Thoracic aorta (tissue), 2 donors: ENCODE measurements at regions not wholly inside any gene's neighbourhood (a gene's known extent, or its start where the extent isn't known, plus 50 kb on each side); places are given as distances from the start of the nearest gene placed in this dataset.
A peak's percentile ranks its signal among the peaks of the same experiment; 100 is the strongest.
"Not testable (repeated sequence)": the region's sequence is repeated elsewhere in the genome, so short reads cannot be mapped to it uniquely, and the experiment has no call there.

Experiments
- ATAC-seq: fragments of 150-250 bp; one replicate; pipeline ENCODE4 v1.8.0; 2017; ENCODE audit warnings: low read depth; ENCODE audit not compliant: insufficient number of reproducible peaks, low FRiP score
- DNase-seq: peaks from one replicate; pipeline ENCODE4 v3.0.0-alpha.2; 2020; ENCODE audit warnings: low spot score
- H3K27ac ChIP-seq, 2 donors: fragments of 200-600 bp; sonication (generic); 1 replicate in 1 of 2; 2 replicates in 1 of 2; pipeline ENCODE4 v1.5.1; 2016; ENCODE audit warnings: mild to moderate bottlenecking in 2 of 2, moderate library complexity in 2 of 2
- H3K27me3 ChIP-seq: fragments of 200-600 bp; sonication (generic); replicated peaks from 2 replicates; pipeline ENCODE4 v1.6.0; 2016; ENCODE audit warnings: mild to moderate bottlenecking; ENCODE audit not compliant: insufficient read depth
- H3K36me3 ChIP-seq: fragments of 200-600 bp; sonication (generic); one replicate; pipeline ENCODE4 v1.5.1; 2016
- H3K4me1 ChIP-seq, 2 donors: fragments of 200-600 bp; sonication (generic); 1 replicate in 1 of 2; 2 replicates in 1 of 2; pipeline versions ENCODE4 v1.5.1 to v1.6.0; 2016; ENCODE audit warnings: low read depth in 2 of 2, mild to moderate bottlenecking in 1 of 2; ENCODE audit not compliant: control insufficient read depth in 1 of 2
- H3K4me3 ChIP-seq: fragments of 200-600 bp; sonication (generic); 2 replicates; pipeline ENCODE4 v1.5.1; 2016; ENCODE audit warnings: mild to moderate bottlenecking
- H3K9me3 ChIP-seq: fragments of 200-600 bp; sonication (generic); 2 replicates; pipeline ENCODE4 v1.5.1; 2016
- TF ChIP-seq, protein P1 (sequence below): fragments of 200-600 bp; sonication (generic); IDR thresholded peaks from one replicate; pipeline ENCODE4 v1.5.1; 2019; ENCODE audit warnings: antibody characterized with exemption

DNA sequence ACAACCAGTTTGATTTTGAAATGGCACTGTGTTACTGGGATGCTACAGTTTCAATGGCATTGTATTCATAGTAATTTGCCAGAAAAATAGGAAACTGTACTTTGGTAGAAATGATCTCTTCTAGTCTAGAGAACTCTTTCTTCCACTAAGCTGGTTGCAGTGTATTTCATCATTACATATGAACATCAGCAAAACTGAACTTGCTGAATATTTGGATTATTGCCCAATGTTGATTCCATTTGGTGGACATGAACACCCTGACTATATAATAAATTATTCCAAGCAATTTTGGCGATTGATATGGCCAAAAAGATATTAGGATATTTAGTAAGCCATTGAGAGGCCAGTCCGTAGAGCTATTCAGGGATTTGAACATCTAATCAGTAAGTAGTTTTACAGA is 191.8 kb upstream of the CXorf66 start:
- ATAC-seq (no peak), DNase-seq (no peak)
- Histone ChIP-seq H3K9me3 (no peaks in the 10 kb centered on the region), H3K4me3 (no peak overlapping the region), H3K36me3 (no peaks in the 10 kb centered on the region), H3K4me1 (no peaks in the 10 kb centered on the region), H3K27ac (no peak overlapping the region), H3K27me3 (no peaks in the 10 kb centered on the region)
- TF ChIP-seq, protein P1, sequence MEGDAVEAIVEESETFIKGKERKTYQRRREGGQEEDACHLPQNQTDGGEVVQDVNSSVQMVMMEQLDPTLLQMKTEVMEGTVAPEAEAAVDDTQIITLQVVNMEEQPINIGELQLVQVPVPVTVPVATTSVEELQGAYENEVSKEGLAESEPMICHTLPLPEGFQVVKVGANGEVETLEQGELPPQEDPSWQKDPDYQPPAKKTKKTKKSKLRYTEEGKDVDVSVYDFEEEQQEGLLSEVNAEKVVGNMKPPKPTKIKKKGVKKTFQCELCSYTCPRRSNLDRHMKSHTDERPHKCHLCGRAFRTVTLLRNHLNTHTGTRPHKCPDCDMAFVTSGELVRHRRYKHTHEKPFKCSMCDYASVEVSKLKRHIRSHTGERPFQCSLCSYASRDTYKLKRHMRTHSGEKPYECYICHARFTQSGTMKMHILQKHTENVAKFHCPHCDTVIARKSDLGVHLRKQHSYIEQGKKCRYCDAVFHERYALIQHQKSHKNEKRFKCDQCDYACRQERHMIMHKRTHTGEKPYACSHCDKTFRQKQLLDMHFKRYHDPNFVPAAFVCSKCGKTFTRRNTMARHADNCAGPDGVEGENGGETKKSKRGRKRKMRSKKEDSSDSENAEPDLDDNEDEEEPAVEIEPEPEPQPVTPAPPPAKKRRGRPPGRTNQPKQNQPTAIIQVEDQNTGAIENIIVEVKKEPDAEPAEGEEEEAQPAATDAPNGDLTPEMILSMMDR = no peak

DNA sequence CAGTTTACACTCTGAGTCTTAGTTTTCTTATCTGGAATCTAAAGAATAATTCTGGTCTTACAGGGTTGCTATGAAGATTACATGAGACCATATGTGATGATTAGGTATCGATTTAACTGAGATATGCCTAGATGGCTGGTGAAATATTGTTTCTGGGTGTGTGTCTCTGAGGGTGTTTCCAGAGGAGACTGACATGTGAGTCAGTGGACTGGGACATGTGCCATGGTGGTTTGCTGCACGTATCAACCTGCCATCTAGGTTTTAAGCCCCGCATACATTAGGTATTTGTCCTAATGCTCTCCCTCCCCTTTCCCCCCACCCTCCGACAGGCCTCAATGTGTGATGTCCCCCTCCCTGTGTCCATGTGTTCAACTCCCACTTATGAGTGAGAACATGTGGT is 186.0 kb upstream of the CXorf66 start:
- no peaks in the 10 kb centered on the region for H3K9me3 ChIP-seq
- H3K36me3 ChIP-seq = no peaks in the 10 kb centered on the region
- no peaks in the 10 kb centered on the region for H3K4me1 ChIP-seq
- DNase-seq (no peak), ATAC-seq (no peak)
- TF ChIP-seq, protein P1 = no peak
- no peak overlapping the region for H3K27ac ChIP-seq
- H3K27me3 ChIP-seq = no peaks in the 10 kb centered on the region
- no peak overlapping the region for H3K4me3 ChIP-seq

DNA sequence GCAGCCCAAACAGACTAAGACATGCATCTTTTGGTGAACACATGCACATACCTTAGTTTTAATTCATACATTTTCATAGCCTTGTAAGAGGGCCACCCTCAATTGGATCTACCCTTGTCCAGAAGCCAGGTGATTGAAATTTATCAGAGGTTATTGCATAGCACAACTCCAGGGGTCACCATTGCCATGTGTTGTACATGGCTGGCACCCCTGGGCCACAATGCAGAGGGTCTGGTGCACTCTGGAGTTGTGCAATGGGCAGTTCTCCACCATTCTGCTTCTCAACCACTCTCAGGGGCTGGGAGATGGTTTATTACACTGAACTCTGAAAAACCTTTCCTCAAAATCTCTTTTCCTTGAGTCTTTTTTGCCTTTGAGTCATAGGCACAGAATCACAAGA is 184.4 kb upstream of the CXorf66 start:
- H3K27ac ChIP-seq = no peak overlapping the region
- ATAC-seq (no peak), DNase-seq (no peak)
- no peaks in the 10 kb centered on the region for H3K27me3 ChIP-seq
- no peaks in the 10 kb centered on the region for H3K4me1 ChIP-seq
- TF ChIP-seq, protein P1 = no peak
- no peak overlapping the region for H3K4me3 ChIP-seq
- no peaks in the 10 kb centered on the region for H3K36me3 ChIP-seq
- H3K9me3 ChIP-seq = no peaks in the 10 kb centered on the region

DNA sequence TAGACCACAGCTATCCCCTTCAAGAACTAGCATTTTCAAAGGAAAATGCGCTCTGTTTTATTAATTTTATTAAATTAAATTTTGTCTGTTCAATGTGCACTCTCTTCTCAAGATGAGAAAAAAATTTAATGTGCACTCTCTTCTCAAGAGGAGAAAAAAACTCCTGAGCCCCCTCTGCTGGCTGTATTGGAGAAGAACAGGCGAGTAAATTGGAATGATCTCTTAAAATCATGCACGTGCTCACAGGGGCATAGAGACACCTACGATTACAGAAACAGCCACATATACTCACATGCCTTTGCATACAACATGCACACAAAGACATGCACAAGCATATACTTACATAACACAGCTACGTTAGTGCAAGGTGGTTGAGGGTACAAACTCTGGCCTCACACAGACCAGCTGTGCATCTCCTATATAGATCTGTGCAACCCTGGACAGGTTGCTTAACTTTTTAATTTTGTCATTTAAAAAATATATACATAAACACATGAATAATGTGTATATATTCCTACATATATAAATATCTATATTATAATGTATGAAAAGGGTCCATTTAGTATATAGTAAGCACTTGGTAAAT is 176.2 kb upstream of the CXorf66 start:
- DNase-seq (no peak), ATAC-seq (no peak)
- Histone ChIP-seq H3K9me3 (no peaks in the 10 kb centered on the region), H3K27ac (no peak overlapping the region), H3K4me1 (no peaks in the 10 kb centered on the region), H3K27me3 (no peaks in the 10 kb centered on the region), H3K4me3 (no peak overlapping the region), H3K36me3 (no peaks in the 10 kb centered on the region)
- TF ChIP-seq, protein P1 = peak; percentile 33

DNA sequence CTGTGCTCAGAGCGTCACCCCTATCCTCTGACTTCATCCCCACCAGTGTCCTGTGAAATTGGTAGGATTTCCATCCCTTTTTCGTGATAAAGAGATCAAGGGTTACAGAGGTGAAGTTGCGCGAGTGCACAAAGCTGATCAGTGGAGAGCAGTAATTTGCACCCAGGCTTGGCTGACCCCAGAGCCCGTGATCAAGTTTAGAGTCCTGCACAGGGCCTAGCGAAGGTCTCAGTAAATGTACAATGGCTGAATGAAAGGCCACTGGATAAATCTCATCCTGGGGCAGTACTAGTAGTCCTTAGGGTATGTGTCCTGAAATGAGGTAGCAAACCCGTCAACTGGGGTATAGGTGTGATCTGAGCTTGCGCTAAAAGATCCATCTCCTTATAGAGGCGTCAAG is 173.2 kb upstream of the CXorf66 start:
- H3K9me3 ChIP-seq, H3K27ac ChIP-seq, H3K36me3 ChIP-seq, H3K4me3 ChIP-seq, H3K27me3 ChIP-seq, ATAC-seq, DNase-seq, H3K4me1 ChIP-seq: not testable (repeated sequence)

DNA sequence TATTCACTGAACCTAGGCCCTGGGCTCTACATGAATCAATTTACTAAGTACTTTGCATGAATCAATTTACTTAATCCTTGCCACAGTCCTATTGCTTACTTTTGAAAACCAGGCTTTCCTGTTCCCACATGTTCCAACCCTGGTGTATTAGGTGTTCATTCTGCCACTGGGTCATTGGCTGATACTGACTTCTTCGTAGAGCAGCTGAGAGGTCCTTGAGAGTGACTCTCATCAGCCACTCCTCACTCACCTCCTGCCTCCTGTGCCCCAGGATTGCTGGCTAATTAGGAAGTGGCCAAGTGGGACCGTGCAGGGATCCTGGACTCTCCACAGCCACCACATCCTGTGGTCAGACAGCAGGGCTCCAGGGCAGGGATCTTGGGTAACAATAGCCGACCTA is 172.7 kb upstream of the CXorf66 start:
- ATAC-seq, H3K9me3 ChIP-seq, DNase-seq, H3K27ac ChIP-seq, H3K4me1 ChIP-seq, H3K4me3 ChIP-seq, H3K36me3 ChIP-seq, H3K27me3 ChIP-seq: not testable (repeated sequence)
